ENCODE measurements at regions not wholly inside any gene's neighbourhood (a gene's known extent, or its start where the extent isn't known, plus 50 kb on each side); places are given as distances from the start of the nearest gene placed in this dataset.

DNA sequence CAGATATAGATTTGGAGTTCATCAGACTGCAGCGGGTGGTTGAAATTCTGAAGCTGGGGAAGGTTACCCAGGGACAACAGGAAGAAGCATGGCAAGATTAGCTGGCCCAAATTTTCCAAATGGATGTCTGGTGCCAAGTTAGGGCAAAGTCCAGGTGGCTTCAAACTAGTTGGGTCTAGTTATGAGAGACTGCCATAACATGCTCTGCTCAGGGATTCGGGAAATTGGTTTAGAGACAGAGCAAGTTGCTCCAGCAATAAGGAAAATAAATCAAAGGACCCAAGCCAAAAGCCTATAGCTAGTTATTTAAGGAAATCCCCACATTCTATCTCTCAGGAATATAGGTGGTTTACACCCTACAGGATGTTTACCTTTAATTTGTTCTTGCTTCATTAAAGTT is 125.7 kb upstream of the BTG1 start:
- no peaks in the 10 kb centered on the region for H3K4me1 ChIP-seq (ENCODE audit: control insufficient read depth in 1 of 2, insufficient read depth in 2 of 2, low read length in 2 of 2)
- H3K9ac ChIP-seq (ENCODE audit: low read length): no peak overlapping the region
- no peak overlapping the region for H2AFZ ChIP-seq (ENCODE audit: low read depth, low read length, poor library complexity, severe bottlenecking)
- ChIA-PET CTCF (no interaction called here), RAD21 (ENCODE audit: low non-redundant PET in 1 of 2, low total read pairs in 2 of 2, uncharacterized antibody in 2 of 2, unreplicated experiment in 2 of 2) (no interaction called here), POLR2A (no interaction called here)
- no TSS peak for BruUV-seq (replicated peaks)
- no peaks in the 10 kb centered on the region for H3K9me2 ChIP-seq (ENCODE audit: insufficient read depth)
- no peaks in the 10 kb centered on the region for H3K9me3 ChIP-seq (ENCODE audit: control insufficient read depth in 1 of 2, insufficient read depth in 1 of 2, low read depth in 1 of 2, low read length in 2 of 2)
- H3K36me3 ChIP-seq (ENCODE audit: control insufficient read depth in 1 of 2, insufficient read depth in 2 of 2, low read length in 2 of 2): no peaks in the 10 kb centered on the region
- H3K27ac ChIP-seq (ENCODE audit: low read depth, low read length): no peak overlapping the region
- ATAC-seq: no peak
- no peaks in the 10 kb centered on the region for H4K20me1 ChIP-seq (ENCODE audit: insufficient read depth)
- no peaks in the 10 kb centered on the region for H3K27me3 ChIP-seq (ENCODE audit: insufficient read depth, low read length)
- intact Hi-C loops (cut with micrococcal nuclease): no loop called here
- H3K4me2 ChIP-seq (ENCODE audit: low read length): no peak overlapping the region
- TF ChIP-seq TCF7L2 (IDR thresholded peaks at IDR 0.05; ENCODE audit: borderline replicate concordance, extremely low read depth, insufficient read depth, insufficient read length) (no peak), ZFX (IDR thresholded peaks at IDR 0.05) (no peak), SRF (IDR thresholded peaks at IDR 0.05; ENCODE audit: low read depth) (no peak), SIN3A (IDR thresholded peaks at IDR 0.05; ENCODE audit: low read depth) (no peak), EZH2 (IDR thresholded peaks at IDR 0.05) (no peak), POLR2A (IDR thresholded peaks at IDR 0.05; ENCODE audit: borderline replicate concordance, extremely low read depth, insufficient read depth, insufficient read length) (no peak), YY1 (IDR thresholded peaks at IDR 0.05; ENCODE audit: extremely low read depth, insufficient replicate concordance, low read depth, low read length) (no peak), CEBPB (IDR thresholded peaks at IDR 0.05; ENCODE audit: low read depth) (no peak), SP1 (IDR thresholded peaks at IDR 0.05; ENCODE audit: low read depth) (no peak), RAD21 (IDR thresholded peaks at IDR 0.05; ENCODE audit: low read depth) (no peak), FOSL1 (IDR thresholded peaks at IDR 0.05; ENCODE audit: low read depth) (no peak), EZH2phosphoT487 (IDR thresholded peaks at IDR 0.05; ENCODE audit: borderline replicate concordance) (no peak), CBX3 (IDR thresholded peaks at IDR 0.05; ENCODE audit: low read depth) (no peak)
- TF ChIP-seq, protein P1, sequence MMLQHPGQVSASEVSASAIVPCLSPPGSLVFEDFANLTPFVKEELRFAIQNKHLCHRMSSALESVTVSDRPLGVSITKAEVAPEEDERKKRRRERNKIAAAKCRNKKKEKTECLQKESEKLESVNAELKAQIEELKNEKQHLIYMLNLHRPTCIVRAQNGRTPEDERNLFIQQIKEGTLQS (IDR thresholded peaks at IDR 0.05): no peak
- TF ChIP-seq, protein P2, sequence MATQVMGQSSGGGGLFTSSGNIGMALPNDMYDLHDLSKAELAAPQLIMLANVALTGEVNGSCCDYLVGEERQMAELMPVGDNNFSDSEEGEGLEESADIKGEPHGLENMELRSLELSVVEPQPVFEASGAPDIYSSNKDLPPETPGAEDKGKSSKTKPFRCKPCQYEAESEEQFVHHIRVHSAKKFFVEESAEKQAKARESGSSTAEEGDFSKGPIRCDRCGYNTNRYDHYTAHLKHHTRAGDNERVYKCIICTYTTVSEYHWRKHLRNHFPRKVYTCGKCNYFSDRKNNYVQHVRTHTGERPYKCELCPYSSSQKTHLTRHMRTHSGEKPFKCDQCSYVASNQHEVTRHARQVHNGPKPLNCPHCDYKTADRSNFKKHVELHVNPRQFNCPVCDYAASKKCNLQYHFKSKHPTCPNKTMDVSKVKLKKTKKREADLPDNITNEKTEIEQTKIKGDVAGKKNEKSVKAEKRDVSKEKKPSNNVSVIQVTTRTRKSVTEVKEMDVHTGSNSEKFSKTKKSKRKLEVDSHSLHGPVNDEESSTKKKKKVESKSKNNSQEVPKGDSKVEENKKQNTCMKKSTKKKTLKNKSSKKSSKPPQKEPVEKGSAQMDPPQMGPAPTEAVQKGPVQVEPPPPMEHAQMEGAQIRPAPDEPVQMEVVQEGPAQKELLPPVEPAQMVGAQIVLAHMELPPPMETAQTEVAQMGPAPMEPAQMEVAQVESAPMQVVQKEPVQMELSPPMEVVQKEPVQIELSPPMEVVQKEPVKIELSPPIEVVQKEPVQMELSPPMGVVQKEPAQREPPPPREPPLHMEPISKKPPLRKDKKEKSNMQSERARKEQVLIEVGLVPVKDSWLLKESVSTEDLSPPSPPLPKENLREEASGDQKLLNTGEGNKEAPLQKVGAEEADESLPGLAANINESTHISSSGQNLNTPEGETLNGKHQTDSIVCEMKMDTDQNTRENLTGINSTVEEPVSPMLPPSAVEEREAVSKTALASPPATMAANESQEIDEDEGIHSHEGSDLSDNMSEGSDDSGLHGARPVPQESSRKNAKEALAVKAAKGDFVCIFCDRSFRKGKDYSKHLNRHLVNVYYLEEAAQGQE (IDR thresholded peaks at IDR 0.05; ENCODE audit: low read depth): no peak
- TF ChIP-seq, protein P3, sequence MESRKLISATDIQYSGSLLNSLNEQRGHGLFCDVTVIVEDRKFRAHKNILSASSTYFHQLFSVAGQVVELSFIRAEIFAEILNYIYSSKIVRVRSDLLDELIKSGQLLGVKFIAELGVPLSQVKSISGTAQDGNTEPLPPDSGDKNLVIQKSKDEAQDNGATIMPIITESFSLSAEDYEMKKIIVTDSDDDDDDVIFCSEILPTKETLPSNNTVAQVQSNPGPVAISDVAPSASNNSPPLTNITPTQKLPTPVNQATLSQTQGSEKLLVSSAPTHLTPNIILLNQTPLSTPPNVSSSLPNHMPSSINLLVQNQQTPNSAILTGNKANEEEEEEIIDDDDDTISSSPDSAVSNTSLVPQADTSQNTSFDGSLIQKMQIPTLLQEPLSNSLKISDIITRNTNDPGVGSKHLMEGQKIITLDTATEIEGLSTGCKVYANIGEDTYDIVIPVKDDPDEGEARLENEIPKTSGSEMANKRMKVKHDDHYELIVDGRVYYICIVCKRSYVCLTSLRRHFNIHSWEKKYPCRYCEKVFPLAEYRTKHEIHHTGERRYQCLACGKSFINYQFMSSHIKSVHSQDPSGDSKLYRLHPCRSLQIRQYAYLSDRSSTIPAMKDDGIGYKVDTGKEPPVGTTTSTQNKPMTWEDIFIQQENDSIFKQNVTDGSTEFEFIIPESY (IDR thresholded peaks at IDR 0.05; ENCODE audit: extremely low read depth, insufficient replicate concordance, low read length): no peak
- TF ChIP-seq, protein P4, sequence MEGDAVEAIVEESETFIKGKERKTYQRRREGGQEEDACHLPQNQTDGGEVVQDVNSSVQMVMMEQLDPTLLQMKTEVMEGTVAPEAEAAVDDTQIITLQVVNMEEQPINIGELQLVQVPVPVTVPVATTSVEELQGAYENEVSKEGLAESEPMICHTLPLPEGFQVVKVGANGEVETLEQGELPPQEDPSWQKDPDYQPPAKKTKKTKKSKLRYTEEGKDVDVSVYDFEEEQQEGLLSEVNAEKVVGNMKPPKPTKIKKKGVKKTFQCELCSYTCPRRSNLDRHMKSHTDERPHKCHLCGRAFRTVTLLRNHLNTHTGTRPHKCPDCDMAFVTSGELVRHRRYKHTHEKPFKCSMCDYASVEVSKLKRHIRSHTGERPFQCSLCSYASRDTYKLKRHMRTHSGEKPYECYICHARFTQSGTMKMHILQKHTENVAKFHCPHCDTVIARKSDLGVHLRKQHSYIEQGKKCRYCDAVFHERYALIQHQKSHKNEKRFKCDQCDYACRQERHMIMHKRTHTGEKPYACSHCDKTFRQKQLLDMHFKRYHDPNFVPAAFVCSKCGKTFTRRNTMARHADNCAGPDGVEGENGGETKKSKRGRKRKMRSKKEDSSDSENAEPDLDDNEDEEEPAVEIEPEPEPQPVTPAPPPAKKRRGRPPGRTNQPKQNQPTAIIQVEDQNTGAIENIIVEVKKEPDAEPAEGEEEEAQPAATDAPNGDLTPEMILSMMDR (IDR thresholded peaks at IDR 0.05 in 2 of 3, conservative IDR thresholded peaks at IDR 0.05 in 1 of 3; ENCODE audit: borderline replicate concordance in 1 of 3, insufficient read depth in 1 of 3, low read depth in 2 of 3, low read length in 2 of 3): no peak
- TF ChIP-seq, protein P5, sequence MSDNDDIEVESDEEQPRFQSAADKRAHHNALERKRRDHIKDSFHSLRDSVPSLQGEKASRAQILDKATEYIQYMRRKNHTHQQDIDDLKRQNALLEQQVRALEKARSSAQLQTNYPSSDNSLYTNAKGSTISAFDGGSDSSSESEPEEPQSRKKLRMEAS (IDR thresholded peaks at IDR 0.05): no peak
- no peak overlapping the region for H3K4me3 ChIP-seq (replicated peaks in 1 of 2; ENCODE audit: low read depth in 1 of 2, low read length in 2 of 2)
- H3K79me2 ChIP-seq (ENCODE audit: insufficient read depth, low read length): no peaks in the 10 kb centered on the region
- no peak for DNase-seq (ENCODE audit: low read depth, low spot score)

Measured in HCT116 (cell line).